ENCODE measurements at regions not wholly inside any gene's neighbourhood (a gene's known extent, or its start where the extent isn't known, plus 50 kb on each side); places are given as distances from the start of the nearest gene placed in this dataset.

DNA sequence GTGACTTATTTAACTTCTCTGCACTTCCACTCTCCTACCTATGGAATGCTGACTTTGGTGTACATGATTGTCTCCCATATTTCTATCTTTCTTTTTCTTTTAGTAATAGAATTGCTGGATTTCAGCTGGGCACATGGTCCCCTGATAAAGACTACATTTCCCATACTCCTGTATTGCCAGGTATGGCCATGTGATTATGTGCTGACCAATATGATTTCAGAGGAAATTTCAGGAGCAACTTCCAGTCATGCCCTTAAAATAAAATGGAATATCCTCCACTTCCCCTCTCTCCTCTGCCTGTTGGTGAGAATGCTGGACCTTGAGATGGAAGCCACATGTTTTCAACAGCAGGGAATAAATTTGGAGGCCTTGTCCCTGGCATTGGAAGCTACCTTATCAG lies 130.7 kb upstream of the IGSF21 start:
- TF ChIP-seq JUND (IDR thresholded peaks at IDR 0.05) (no peak), SIN3A (IDR thresholded peaks at IDR 0.05; ENCODE audit: borderline replicate concordance, low read depth, low read length) (no peak), EP300 (IDR thresholded peaks at IDR 0.05; ENCODE audit: borderline replicate concordance in 1 of 2, low read depth in 1 of 2, low read length in 1 of 2) (no peak), POLR2AphosphoS5 (IDR thresholded peaks at IDR 0.05; ENCODE audit: low read depth, low read length) (no peak), NRF1 (IDR thresholded peaks at IDR 0.05; ENCODE audit: low read depth, low read length) (no peak), RFX5 (IDR thresholded peaks at IDR 0.05; ENCODE audit: low read length) (no peak), EZH2phosphoT487 (IDR thresholded peaks at IDR 0.05; ENCODE audit: borderline replicate concordance, low read depth) (no peak), RXRA (IDR thresholded peaks at IDR 0.05; ENCODE audit: borderline replicate concordance, low read depth) (no peak), TCF12 (IDR thresholded peaks at IDR 0.05) (no peak), SMC3 (IDR thresholded peaks at IDR 0.05; ENCODE audit: low read depth, low read length) (no peak)
- TF ChIP-seq, protein P1, sequence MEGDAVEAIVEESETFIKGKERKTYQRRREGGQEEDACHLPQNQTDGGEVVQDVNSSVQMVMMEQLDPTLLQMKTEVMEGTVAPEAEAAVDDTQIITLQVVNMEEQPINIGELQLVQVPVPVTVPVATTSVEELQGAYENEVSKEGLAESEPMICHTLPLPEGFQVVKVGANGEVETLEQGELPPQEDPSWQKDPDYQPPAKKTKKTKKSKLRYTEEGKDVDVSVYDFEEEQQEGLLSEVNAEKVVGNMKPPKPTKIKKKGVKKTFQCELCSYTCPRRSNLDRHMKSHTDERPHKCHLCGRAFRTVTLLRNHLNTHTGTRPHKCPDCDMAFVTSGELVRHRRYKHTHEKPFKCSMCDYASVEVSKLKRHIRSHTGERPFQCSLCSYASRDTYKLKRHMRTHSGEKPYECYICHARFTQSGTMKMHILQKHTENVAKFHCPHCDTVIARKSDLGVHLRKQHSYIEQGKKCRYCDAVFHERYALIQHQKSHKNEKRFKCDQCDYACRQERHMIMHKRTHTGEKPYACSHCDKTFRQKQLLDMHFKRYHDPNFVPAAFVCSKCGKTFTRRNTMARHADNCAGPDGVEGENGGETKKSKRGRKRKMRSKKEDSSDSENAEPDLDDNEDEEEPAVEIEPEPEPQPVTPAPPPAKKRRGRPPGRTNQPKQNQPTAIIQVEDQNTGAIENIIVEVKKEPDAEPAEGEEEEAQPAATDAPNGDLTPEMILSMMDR (IDR thresholded peaks at IDR 0.05): no peak
- TF ChIP-seq, protein P2, sequence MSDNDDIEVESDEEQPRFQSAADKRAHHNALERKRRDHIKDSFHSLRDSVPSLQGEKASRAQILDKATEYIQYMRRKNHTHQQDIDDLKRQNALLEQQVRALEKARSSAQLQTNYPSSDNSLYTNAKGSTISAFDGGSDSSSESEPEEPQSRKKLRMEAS (IDR thresholded peaks at IDR 0.05; ENCODE audit: low read depth): no peak
